IMR-90 (cell line): ENCODE measurements at regions not wholly inside any gene's neighbourhood (a gene's known extent, or its start where the extent isn't known, plus 50 kb on each side); places are given as distances from the start of the nearest gene placed in this dataset.

ENCODE experiments used
- ATAC-seq: fragments of 200-7000 bp; cut with Tn5 transposase; 2 replicates; pipeline ENCODE4 v1.9.1; 2020; ENCODE audit warnings: low read depth, mild to moderate bottlenecking, moderate library complexity
- BruUV-seq: library from RNA; stranded (reverse); fragments of 400-500 nt; replicated peaks from 2 replicates; lab custom pipeline; 2021; lab: Mats Ljungman, UMichigan
- CTCF ChIA-PET: fragments of 300-600 bp; formaldehyde crosslinking; extraction: SDS; loops from one replicate; lab custom pipeline; 2021; ENCODE audit warnings: antibody characterized with exemption; lab: Yijun Ruan, JAX
- POLR2A ChIA-PET: fragments of 300-600 bp; sonication (Branson Sonifier 250); formaldehyde crosslinking; loops from one replicate; lab custom pipeline; 2022; ENCODE audit warnings: antibody characterized with exemption; ENCODE audit not compliant: unreplicated experiment; lab: Charles Lee
- DNase-seq: peaks from one replicate; pipeline ENCODE4 v3.0.0; 2013
- H2AFZ ChIP-seq: replicated peaks from 2 replicates; pipeline ENCODE3; 2013; ENCODE audit warnings: low read length, mild to moderate bottlenecking; ENCODE audit not compliant: poor library complexity
- H2AK5ac ChIP-seq: 2 replicates; pipeline ENCODE4 v1.6.1; 2013; ENCODE audit warnings: low read depth, low read length, inconsistent platforms
- H2AK9ac ChIP-seq: replicated peaks from 2 replicates; pipeline ENCODE3; 2013; ENCODE audit warnings: mild to moderate bottlenecking, low read depth, low read length, moderate library complexity; ENCODE audit not compliant: poor library complexity
- H2BK120ac ChIP-seq: 2 replicates; pipeline ENCODE4 v1.6.1; 2013; ENCODE audit warnings: low read depth, low read length, inconsistent platforms
- H2BK15ac ChIP-seq: 3 replicates; pipeline ENCODE4 v1.6.1; 2013; ENCODE audit warnings: low read depth, low read length, inconsistent platforms
- H2BK20ac ChIP-seq: 2 replicates; pipeline ENCODE4 v1.6.1; 2013; ENCODE audit warnings: low read depth, mild to moderate bottlenecking, inconsistent platforms, low read length, moderate library complexity
- H2BK5ac ChIP-seq: 2 replicates; pipeline ENCODE4 v1.6.1; 2013; ENCODE audit warnings: mild to moderate bottlenecking, low read depth, low read length, inconsistent platforms; ENCODE audit not compliant: poor library complexity, severe bottlenecking
- H3K14ac ChIP-seq: replicated peaks from 2 replicates; pipeline ENCODE4 v1.6.1; 2013; ENCODE audit warnings: low read depth, low read length, inconsistent platforms
- H3K18ac ChIP-seq: 2 replicates; pipeline ENCODE4 v1.6.1; 2013; ENCODE audit warnings: low read depth, low read length, control low read depth
- H3K23ac ChIP-seq: 2 replicates; pipeline ENCODE4 v1.6.1; 2013; ENCODE audit warnings: low read depth, low read length, inconsistent platforms
- H3K27ac ChIP-seq: 2 replicates; pipeline ENCODE4 v1.5.1; 2013; ENCODE audit warnings: mild to moderate bottlenecking, control low read depth, low read length; ENCODE audit not compliant: insufficient read depth
- H3K27me3 ChIP-seq: 2 replicates; pipeline ENCODE4 v1.6.1; 2013; ENCODE audit warnings: low read length; ENCODE audit not compliant: control insufficient read depth, insufficient read depth
- H3K36me3 ChIP-seq: 2 replicates; pipeline ENCODE4 v1.6.1; 2013; ENCODE audit warnings: low read length, mixed read lengths; ENCODE audit not compliant: control insufficient read depth, insufficient read depth
- H3K4ac ChIP-seq: 2 replicates; pipeline ENCODE4 v1.6.1; 2013; ENCODE audit warnings: low read depth, low read length, inconsistent platforms
- H3K4me1 ChIP-seq: 2 replicates; pipeline ENCODE4 v1.6.1; 2013; ENCODE audit warnings: low read length, mixed read lengths; ENCODE audit not compliant: control insufficient read depth, insufficient read depth
- H3K4me2 ChIP-seq: 2 replicates; pipeline ENCODE4 v1.6.1; 2013; ENCODE audit warnings: low read depth, mild to moderate bottlenecking, control low read depth, low read length, moderate library complexity
- H3K4me3 ChIP-seq: 2 replicates; pipeline ENCODE4 v1.5.1; 2013; ENCODE audit warnings: low read depth, mild to moderate bottlenecking, control low read depth, low read length, moderate library complexity; ENCODE audit not compliant: insufficient read depth
- H3K56ac ChIP-seq: 2 replicates; pipeline ENCODE4 v1.6.1; 2013; ENCODE audit warnings: low read length, inconsistent platforms; ENCODE audit not compliant: insufficient read depth; ENCODE audit errors: extremely low read depth
- H3K79me1 ChIP-seq, 2 experiments: 2 replicates each; pipeline ENCODE4 v1.6.1; 2013; ENCODE audit warnings: low read length in 2 of 2, inconsistent platforms in 1 of 2, low read depth in 1 of 2
- H3K9ac ChIP-seq: 2 replicates; pipeline ENCODE4 v1.6.1; 2013; ENCODE audit warnings: low read depth, low read length, control low read depth
- H3K9me1 ChIP-seq: 2 replicates; pipeline ENCODE4 v1.6.1; 2013; ENCODE audit warnings: low read length, inconsistent platforms; ENCODE audit not compliant: insufficient read depth
- H3K9me3 ChIP-seq: 2 replicates; pipeline ENCODE4 v1.6.1; 2013; ENCODE audit warnings: low read length; ENCODE audit not compliant: control insufficient read depth, insufficient read depth
- H4K20me1 ChIP-seq: 2 replicates; pipeline ENCODE4 v1.6.1; 2013; ENCODE audit warnings: low read length, inconsistent platforms; ENCODE audit not compliant: insufficient read depth
- H4K5ac ChIP-seq: 2 replicates; pipeline ENCODE4 v1.6.1; 2013; ENCODE audit warnings: mild to moderate bottlenecking, low read depth, low read length, control low read depth
- H4K8ac ChIP-seq, 2 experiments: 2 replicates each; pipeline ENCODE4 v1.6.1; 2013; ENCODE audit warnings: low read depth in 2 of 2, low read length in 2 of 2, control low read depth in 1 of 2, inconsistent platforms in 1 of 2
- H4K91ac ChIP-seq: 2 replicates; pipeline ENCODE4 v1.6.1; 2013; ENCODE audit warnings: low read depth, low read length, inconsistent platforms; ENCODE audit not compliant: insufficient read depth
- RAD21 ChIP-seq: IDR thresholded peaks from 2 replicates; pipeline ENCODE4 v1.6.1; 2012; ENCODE audit warnings: low read length, improper control_type of control experiment
- SMC3 ChIP-seq: fragments of 150-350 bp; IDR thresholded peaks from 2 replicates; pipeline ENCODE4 v1.6.1; 2016; ENCODE audit warnings: low read depth, mild to moderate bottlenecking, antibody characterized with exemption, low read length, moderate library complexity
- WGBS, 2 experiments: methylation state at CpG; one replicate each; pipeline versions ENCODE4 v1.1.5 to v1.1.7; 2013; ENCODE audit warnings: missing lambda C conversion rate in 2 of 2; ENCODE audit not compliant: insufficient read length in 1 of 2; ENCODE audit errors: extremely low coverage in 2 of 2; 5-methylcytosine and 5-hydroxymethylcytosine counted together
- dilution Hi-C: fragments of 300-500 bp; cut with HindIII; formaldehyde crosslinking; loops from one replicate; pipeline ENCODE4 v1.14.3; 2018; ENCODE audit warnings: low sequenced_read_pairs; ENCODE audit not compliant: unreplicated experiment
- in situ Hi-C: fragments of 300-500 bp; cut with MboI; formaldehyde crosslinking; loops from 3 replicates; pipeline ENCODE4 v1.14.3; 2019; ENCODE audit warnings: low sequenced_read_pairs, inconsistent platforms, mixed read lengths
- intact Hi-C: fragments of 100-400 bp; cut with micrococcal nuclease; formaldehyde crosslinking; loops from 2 replicates; pipeline ENCODE4 v1.10.0; 2022
- TF ChIP-seq, protein P1 (sequence below): conservative IDR thresholded peaks from 2 replicates; pipeline ENCODE4 v1.5.1; 2012; ENCODE audit warnings: mild to moderate bottlenecking, low read depth, low read length, improper control_type of control experiment

DNA sequence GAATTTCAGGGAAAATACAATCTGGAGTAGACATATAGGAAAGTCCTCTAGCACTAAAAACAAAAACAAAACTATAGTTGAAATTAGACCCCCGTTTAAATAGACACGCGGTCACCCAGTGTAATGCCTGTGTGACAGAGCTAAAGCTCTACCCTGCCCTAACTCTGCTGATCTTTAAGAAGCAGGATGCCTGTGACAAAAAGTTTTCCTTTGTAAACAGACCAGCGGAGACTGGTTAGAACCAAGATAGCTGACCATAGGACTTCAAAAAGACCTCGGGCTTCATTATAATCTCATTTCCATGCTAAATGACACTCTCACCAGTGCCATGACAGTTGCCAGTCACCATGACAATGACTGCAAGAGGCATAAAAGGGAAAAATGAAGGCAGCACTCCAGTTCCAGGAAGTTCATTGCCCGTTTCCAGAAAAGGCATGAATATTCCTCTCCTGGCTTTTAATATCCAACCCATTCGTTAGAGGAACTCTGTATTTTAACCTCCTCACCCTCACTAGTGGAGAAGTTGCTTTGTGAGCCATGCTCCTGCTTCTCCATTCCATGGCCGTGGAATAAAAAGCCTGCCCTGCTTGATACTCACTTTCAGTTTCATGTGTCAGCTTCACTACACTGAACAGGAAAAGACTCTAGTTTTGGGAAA is 157.2 kb upstream of the COPS8 start:
- H2BK5ac ChIP-seq, result no peak overlapping the region
- H3K36me3 ChIP-seq, result no peaks in the 10 kb centered on the region
- dilution Hi-C loops (no loop called here), intact Hi-C loops (no loop called here), in situ Hi-C loops (no loop called here)
- TF ChIP-seq SMC3 (no peak), RAD21 (no peak)
- TF ChIP-seq, protein P1, sequence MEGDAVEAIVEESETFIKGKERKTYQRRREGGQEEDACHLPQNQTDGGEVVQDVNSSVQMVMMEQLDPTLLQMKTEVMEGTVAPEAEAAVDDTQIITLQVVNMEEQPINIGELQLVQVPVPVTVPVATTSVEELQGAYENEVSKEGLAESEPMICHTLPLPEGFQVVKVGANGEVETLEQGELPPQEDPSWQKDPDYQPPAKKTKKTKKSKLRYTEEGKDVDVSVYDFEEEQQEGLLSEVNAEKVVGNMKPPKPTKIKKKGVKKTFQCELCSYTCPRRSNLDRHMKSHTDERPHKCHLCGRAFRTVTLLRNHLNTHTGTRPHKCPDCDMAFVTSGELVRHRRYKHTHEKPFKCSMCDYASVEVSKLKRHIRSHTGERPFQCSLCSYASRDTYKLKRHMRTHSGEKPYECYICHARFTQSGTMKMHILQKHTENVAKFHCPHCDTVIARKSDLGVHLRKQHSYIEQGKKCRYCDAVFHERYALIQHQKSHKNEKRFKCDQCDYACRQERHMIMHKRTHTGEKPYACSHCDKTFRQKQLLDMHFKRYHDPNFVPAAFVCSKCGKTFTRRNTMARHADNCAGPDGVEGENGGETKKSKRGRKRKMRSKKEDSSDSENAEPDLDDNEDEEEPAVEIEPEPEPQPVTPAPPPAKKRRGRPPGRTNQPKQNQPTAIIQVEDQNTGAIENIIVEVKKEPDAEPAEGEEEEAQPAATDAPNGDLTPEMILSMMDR, result no peak
- H4K5ac ChIP-seq, result no peak overlapping the region
- no peak overlapping the region for H3K18ac ChIP-seq
- no peak overlapping the region for H2AK5ac ChIP-seq
- H3K56ac ChIP-seq, result no peak overlapping the region
- ChIA-PET CTCF (interaction anchor here (1.0 kb wide), 1 partner anchor 9 kb away, joined by 3 read pairs; no protein-coding TSS in a partner anchor), POLR2A (no interaction called here)
- no peak overlapping the region for H3K9ac ChIP-seq
- H2AFZ ChIP-seq, result no peak overlapping the region
- ATAC-seq (peak; percentile 42; the same call in 1 of the 2 replicates), DNase-seq (no peak)
- H2BK20ac ChIP-seq, result no peak overlapping the region
- no peak overlapping the region for H3K14ac ChIP-seq
- H3K4me3 ChIP-seq, result no peak overlapping the region; the same call in 1 of the 2 replicates
- H2BK120ac ChIP-seq, result no peak overlapping the region
- no peak overlapping the region for H3K4ac ChIP-seq
- H3K9me1 ChIP-seq, result no peaks in the 10 kb centered on the region
- WGBS, 2 experiments, result 80% methylated on average over 1 of the region's 8 CpGs; no CpG with 5 or more reads in 1 of the 2 experiments
- H4K91ac ChIP-seq, result no peak overlapping the region
- H3K27ac ChIP-seq, result no peak overlapping the region
- no peak overlapping the region for H2AK9ac ChIP-seq
- H3K23ac ChIP-seq, result no peak overlapping the region
- H3K4me2 ChIP-seq, result peak overlapping the region; percentile 45
- no peaks in the 10 kb centered on the region for H3K4me1 ChIP-seq
- H4K20me1 ChIP-seq, result no peaks in the 10 kb centered on the region
- H4K8ac ChIP-seq, result no peak overlapping the region
- H3K27me3 ChIP-seq, result peaks cover 4% of the 10 kb centered on the region
- no TSS peak for BruUV-seq
- H2BK15ac ChIP-seq, result no peak overlapping the region
- H3K79me1 ChIP-seq, result no peaks in the 10 kb centered on the region
- H3K9me3 ChIP-seq, result no peaks in the 10 kb centered on the region
